GM21825 (cell line): ENCODE measurements at regions not wholly inside any gene's neighbourhood (a gene's known extent, or its start where the extent isn't known, plus 50 kb on each side); places are given as distances from the start of the nearest gene placed in this dataset.
"Not testable (repeated sequence)": the region's sequence is repeated elsewhere in the genome, so short reads cannot be mapped to it uniquely, and the experiment has no call there.

Experiments used
- ATAC-seq: cut with Tn5 transposase; IDR thresholded peaks from one replicate; pipeline ENCODE4 v1.9.1; 2021; ENCODE audit warnings: mild to moderate bottlenecking, moderate library complexity; ENCODE audit not compliant: unreplicated experiment

- ATAC-seq, result not testable (repeated sequence)
Observed at GRCh38 chr17:30713805-30714204, 110.7 kb downstream of the CRLF3 start.

- ATAC-seq, result not testable (repeated sequence)
Observed at GRCh38 chr17:30712859-30713258, 111.6 kb downstream of the CRLF3 start.

- not testable (repeated sequence) for ATAC-seq
Observed at GRCh38 chr17:30711626-30712507, 112.6 kb downstream of the CRLF3 start.

GRCh38 chr17:30711176-30711575 lies 113.3 kb downstream of the CRLF3 start:
- ATAC-seq, result not testable (repeated sequence)

GRCh38 chr17:30710276-30711088 lies 114.0 kb downstream of the CRLF3 start:
- ATAC-seq, result not testable (repeated sequence)

- ATAC-seq, result not testable (repeated sequence)
Observed at GRCh38 chr17:30709561-30710275, 114.8 kb downstream of the CRLF3 start.

GRCh38 chr17:30709096-30709495 lies 115.4 kb downstream of the CRLF3 start:
- ATAC-seq, result not testable (repeated sequence)

- not testable (repeated sequence) for ATAC-seq
Observed at GRCh38 chr17:30708241-30709078, 116.0 kb downstream of the CRLF3 start.

- ATAC-seq, result not testable (repeated sequence)
Observed at GRCh38 chr17:30707724-30708240, 116.7 kb downstream of the CRLF3 start.

GRCh38 chr17:30706461-30707335 lies 117.8 kb downstream of the CRLF3 start:
- not testable (repeated sequence) for ATAC-seq

GRCh38 chr17:30706004-30706403 lies 118.5 kb downstream of the CRLF3 start:
- ATAC-seq, result not testable (repeated sequence)

- ATAC-seq, result no peak
Observed at GRCh38 chr17:30701498-30701989, 122.9 kb downstream of the CRLF3 start.

GRCh38 chr17:30700833-30701232 lies 123.7 kb downstream of the CRLF3 start:
- ATAC-seq, result not testable (repeated sequence)

GRCh38 chr17:30697619-30698460 lies 126.7 kb downstream of the CRLF3 start:
- ATAC-seq, result not testable (repeated sequence)

GRCh38 chr17:30696234-30696633 lies 128.3 kb downstream of the CRLF3 start:
- no peak for ATAC-seq

- not testable (repeated sequence) for ATAC-seq
Observed at GRCh38 chr17:30695265-30695811, 129.2 kb downstream of the CRLF3 start.

GRCh38 chr17:30693772-30694171 lies 130.7 kb downstream of the CRLF3 start:
- not testable (repeated sequence) for ATAC-seq
